NB4 (cell line): ENCODE measurements at regions not wholly inside any gene's neighbourhood (a gene's known extent, or its start where the extent isn't known, plus 50 kb on each side); places are given as distances from the start of the nearest gene placed in this dataset.

ENCODE experiments used
- DNase-seq: peaks from one replicate; pipeline ENCODE4 v3.0.0; 2010; ENCODE audit warnings: low read depth
- H3K4me3 ChIP-seq: one replicate; pipeline ENCODE4 v1.5.1; 2011; ENCODE audit warnings: mild to moderate bottlenecking, low read depth, low read length, moderate library complexity
- CTCF ChIP-seq: IDR thresholded peaks from one replicate; pipeline ENCODE4 v1.5.1; 2012; ENCODE audit warnings: low read depth, low read length
- MAX ChIP-seq: IDR thresholded peaks from 2 replicates; pipeline ENCODE4 v1.6.1; 2011; ENCODE audit warnings: low read depth, low read length
- MYC ChIP-seq: IDR thresholded peaks from 2 replicates; pipeline ENCODE4 v1.6.1; 2011; ENCODE audit warnings: low read depth, low read length
- POLR2A ChIP-seq: IDR thresholded peaks from 2 replicates; pipeline ENCODE4 v1.6.1; 2011; ENCODE audit warnings: mild to moderate bottlenecking; ENCODE audit not compliant: insufficient read length; ENCODE audit errors: extremely low read depth

- DNase-seq: no peak
- TF ChIP-seq MYC (no peak), MAX (no peak)
- no peak overlapping the region for H3K4me3 ChIP-seq
These were observed 660.6 kb upstream of the ADGRL4 start for GRCh38 chr1:79667166-79667565.

- DNase-seq: no peak
- H3K4me3 ChIP-seq: no peak overlapping the region
- no peak for TF ChIP-seq POLR2A
- TF ChIP-seq MAX: no peak
- no peak for TF ChIP-seq CTCF
- TF ChIP-seq MYC: no peak
These were observed 657.4 kb upstream of the ADGRL4 start for GRCh38 chr1:79663916-79664315.

- no peak for TF ChIP-seq CTCF
- TF ChIP-seq MAX: no peak
- no peak for TF ChIP-seq POLR2A
- no peak for TF ChIP-seq MYC
- DNase-seq: no peak
- no peak overlapping the region for H3K4me3 ChIP-seq
These were observed 656.1 kb upstream of the ADGRL4 start for GRCh38 chr1:79662596-79662995.

GRCh38 chr1:79660129-79660528, 653.6 kb upstream of the ADGRL4 start:
- H3K4me3 ChIP-seq: no peak overlapping the region
- TF ChIP-seq MYC: no peak
- DNase-seq: no peak

GRCh38 chr1:79657951-79658658, 651.6 kb upstream of the ADGRL4 start:
- no peak overlapping the region for H3K4me3 ChIP-seq
- DNase-seq: no peak
- TF ChIP-seq CTCF (no peak), POLR2A (no peak), MYC (no peak), MAX (no peak)

GRCh38 chr1:79655876-79656275, 649.3 kb upstream of the ADGRL4 start:
- TF ChIP-seq CTCF (no peak), MAX (no peak), MYC (no peak)
- no peak overlapping the region for H3K4me3 ChIP-seq
- no peak for DNase-seq

GRCh38 chr1:79652426-79652825, 645.9 kb upstream of the ADGRL4 start:
- no peak for TF ChIP-seq MAX
- no peak for TF ChIP-seq POLR2A
- no peak for TF ChIP-seq CTCF
- no peak for TF ChIP-seq MYC
- DNase-seq: no peak
- no peak overlapping the region for H3K4me3 ChIP-seq
